GM12892 (cell line): ENCODE measurements at regions not wholly inside any gene's neighbourhood (a gene's known extent, or its start where the extent isn't known, plus 50 kb on each side); places are given as distances from the start of the nearest gene placed in this dataset.

Experiments
- POLR2A ChIP-seq: IDR thresholded peaks from 2 replicates; pipeline ENCODE4 v1.6.1; 2011; ENCODE audit warnings: low read depth, low read length, control low read depth
- POLR2AphosphoS5 ChIP-seq: IDR thresholded peaks from 2 replicates; pipeline ENCODE4 v1.6.1; 2011; ENCODE audit warnings: low read depth, low read length, control low read depth

DNA sequence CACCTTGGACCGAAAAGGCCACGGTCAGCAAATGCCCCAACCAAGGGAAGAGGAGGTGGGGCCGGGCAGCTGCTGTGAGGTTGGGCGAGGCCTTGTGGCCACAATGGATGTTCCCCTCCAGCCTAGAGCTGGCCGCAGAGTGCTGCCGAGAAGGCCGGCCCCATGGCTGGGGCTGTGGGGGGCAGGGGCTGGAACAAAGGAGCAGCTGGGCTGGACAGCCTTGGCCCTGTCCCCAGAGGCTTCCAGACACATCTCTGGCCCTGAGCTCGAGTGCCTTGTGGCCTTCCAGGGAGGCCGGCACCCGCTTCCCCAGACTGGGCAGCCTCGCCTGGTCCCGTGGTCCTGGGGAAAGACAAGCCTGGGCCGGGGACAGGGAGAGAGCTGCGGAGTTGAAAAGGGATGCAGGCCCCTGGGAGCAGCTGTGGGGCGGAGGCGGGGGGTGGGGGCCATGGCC, 88.0 kb downstream of the PDGFA start:
- TF ChIP-seq POLR2A (no peak), POLR2AphosphoS5 (no peak)
